Hematopoietic multipotent progenitor cell treated with erythropoietin and hydrocortisone succinate and interleukin-3 and kit ligand, for 15 days (in vitro differentiated cells): ENCODE measurements at regions not wholly inside any gene's neighbourhood (a gene's known extent, or its start where the extent isn't known, plus 50 kb on each side); places are given as distances from the start of the nearest gene placed in this dataset.

Experiments used
- DNase-seq: peaks from one replicate; pipeline ENCODE4 v3.0.0-alpha.2; 2015; ENCODE audit warnings: low spot score

GRCh38 chr6:153625089-153625488 lies 414.0 kb upstream of the OPRM1 start:
- no peak for DNase-seq

- DNase-seq = no peak
Observed at GRCh38 chr6:153624528-153624927, 414.5 kb upstream of the OPRM1 start.

GRCh38 chr6:153623496-153623895 lies 415.5 kb upstream of the OPRM1 start:
- DNase-seq = no peak

GRCh38 chr6:153621491-153621890 lies 417.5 kb upstream of the OPRM1 start:
- no peak for DNase-seq

GRCh38 chr6:153621070-153621469 lies 418.0 kb upstream of the OPRM1 start:
- no peak for DNase-seq

- DNase-seq = no peak
Observed at GRCh38 chr6:153618371-153619322, 420.4 kb upstream of the OPRM1 start.

- DNase-seq = no peak
Observed at GRCh38 chr6:153616506-153616905, 422.5 kb upstream of the OPRM1 start.

GRCh38 chr6:153613719-153614455 lies 425.2 kb upstream of the OPRM1 start:
- no peak for DNase-seq

- DNase-seq = no peak
Observed at GRCh38 chr6:153602401-153602800, 436.6 kb upstream of the OPRM1 start.

- no peak for DNase-seq
Observed at GRCh38 chr6:153599901-153600300, 439.1 kb upstream of the OPRM1 start.

- DNase-seq = no peak
Observed at GRCh38 chr6:153595903-153596302, 443.1 kb upstream of the OPRM1 start.

GRCh38 chr6:153594871-153595270 lies 444.2 kb upstream of the OPRM1 start:
- DNase-seq = no peak

- DNase-seq = no peak
Observed at GRCh38 chr6:153591159-153591558, 447.9 kb upstream of the OPRM1 start.

- DNase-seq = no peak
Observed at GRCh38 chr6:153590411-153590810, 448.6 kb upstream of the OPRM1 start.

- DNase-seq = no peak
Observed at GRCh38 chr6:153588330-153588729, 450.7 kb upstream of the OPRM1 start.

- no peak for DNase-seq
Observed at GRCh38 chr6:153583685-153584084, 452.6 kb upstream of the RGS17 start.

- no peak for DNase-seq
Observed at GRCh38 chr6:153580776-153581175, 449.7 kb upstream of the RGS17 start.

GRCh38 chr6:153575528-153575927 lies 444.4 kb upstream of the RGS17 start:
- no peak for DNase-seq

- no peak for DNase-seq
Observed at GRCh38 chr6:153574231-153574630, 443.1 kb upstream of the RGS17 start.

GRCh38 chr6:153572371-153572770 lies 441.3 kb upstream of the RGS17 start:
- no peak for DNase-seq

- DNase-seq = no peak
Observed at GRCh38 chr6:153568628-153569027, 437.5 kb upstream of the RGS17 start.

- DNase-seq = no peak
Observed at GRCh38 chr6:153564803-153565202, 433.7 kb upstream of the RGS17 start.

- no peak for DNase-seq
Observed at GRCh38 chr6:153563001-153563400, 431.9 kb upstream of the RGS17 start.
